ENCODE measurements at regions not wholly inside any gene's neighbourhood (a gene's known extent, or its start where the extent isn't known, plus 50 kb on each side); places are given as distances from the start of the nearest gene placed in this dataset.

GRCh38 chr10:130403153-130404075 is 267.2 kb downstream of the GLRX3 start:
- DNase-seq (ENCODE audit: low spot score), result no peak

DNA sequence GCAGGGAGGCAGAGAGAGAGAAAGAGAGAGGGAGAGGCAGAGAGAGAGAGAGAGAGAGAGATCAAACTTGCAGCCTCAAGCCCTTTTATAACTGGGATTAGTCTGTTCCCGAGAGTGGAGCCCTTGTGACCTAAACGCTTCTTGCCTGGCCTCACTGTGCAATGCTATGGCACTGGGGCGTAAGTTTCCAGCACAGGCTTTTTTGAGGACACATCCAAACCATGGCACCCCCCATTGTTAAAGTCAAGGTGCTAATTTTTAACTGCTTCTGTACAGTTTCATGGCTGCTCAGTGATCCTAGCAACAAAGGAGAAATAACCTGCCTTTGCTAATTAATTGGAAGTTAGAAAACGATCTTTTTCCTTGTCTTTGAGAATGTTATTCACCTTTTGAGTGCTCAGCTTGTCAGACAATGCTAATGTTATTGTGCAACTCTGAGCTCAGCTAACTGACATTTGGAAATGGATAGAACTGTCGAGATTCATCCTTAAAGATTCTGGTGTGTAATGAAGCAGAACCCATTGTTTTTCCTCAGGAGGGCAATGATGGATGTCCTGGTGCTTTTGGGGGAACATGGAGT is 268.4 kb downstream of the GLRX3 start:
- DNase-seq (ENCODE audit: low spot score), result no peak

- DNase-seq (ENCODE audit: low spot score), result no peak
Measured at GRCh38 chr10:130407052-130407451, 270.9 kb downstream of the GLRX3 start.

GRCh38 chr10:130409331-130409730 is 273.1 kb downstream of the GLRX3 start:
- DNase-seq (ENCODE audit: low spot score), result no peak

GRCh38 chr10:130409931-130410330 is 273.7 kb downstream of the GLRX3 start:
- DNase-seq (ENCODE audit: low spot score), result no peak

GRCh38 chr10:130411496-130412085 is 275.4 kb downstream of the GLRX3 start:
- no peak for DNase-seq (ENCODE audit: low spot score)

DNA sequence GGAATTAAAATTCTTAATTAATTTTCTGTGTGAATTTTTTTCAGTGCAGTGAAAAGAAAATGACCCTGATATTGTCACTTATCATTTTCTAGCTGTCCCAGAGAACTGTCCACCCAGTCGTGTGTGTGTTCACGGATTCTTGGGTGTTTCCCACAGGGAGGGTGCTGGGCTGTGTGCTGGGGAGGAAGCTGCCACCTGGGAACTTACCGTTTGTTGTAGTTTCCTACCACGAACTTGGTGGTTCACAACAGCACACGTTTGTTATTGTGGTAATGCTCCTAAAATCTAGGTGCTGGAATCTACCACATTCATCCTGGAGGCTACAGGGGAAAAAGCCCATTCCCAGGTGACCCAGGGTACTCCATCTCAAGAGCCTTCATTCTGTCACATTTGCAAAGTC is 276.1 kb downstream of the GLRX3 start:
- no peak for DNase-seq (ENCODE audit: low spot score)

- DNase-seq (ENCODE audit: low spot score), result no peak
Measured at GRCh38 chr10:130416334-130417150, 280.4 kb downstream of the GLRX3 start.

DNA sequence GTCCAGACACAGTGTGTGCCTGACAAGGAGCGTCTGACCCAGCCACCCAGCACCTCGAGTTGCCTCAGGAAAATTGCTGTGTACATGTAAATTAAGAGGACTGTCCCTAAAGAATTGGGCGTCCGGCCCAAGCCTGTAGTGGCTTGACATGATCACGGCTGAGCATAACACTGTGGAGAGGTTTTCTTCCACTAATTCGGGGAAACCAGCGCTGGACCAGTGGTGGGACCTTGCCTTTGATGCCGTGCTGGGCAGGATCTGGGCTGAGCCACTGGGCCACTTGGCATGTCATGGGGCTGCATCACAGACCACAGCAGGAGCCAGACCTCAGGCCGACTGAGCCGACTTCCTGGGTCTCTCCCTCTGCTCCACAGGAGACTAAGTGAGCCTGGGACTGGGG is 282.5 kb downstream of the GLRX3 start:
- DNase-seq (ENCODE audit: low spot score), result no peak

- DNase-seq (ENCODE audit: low spot score), result no peak
Measured at GRCh38 chr10:130421909-130422308, 285.7 kb downstream of the GLRX3 start.

GRCh38 chr10:130422366-130423324 is 286.5 kb downstream of the GLRX3 start:
- no peak for DNase-seq (ENCODE audit: low spot score)

DNA sequence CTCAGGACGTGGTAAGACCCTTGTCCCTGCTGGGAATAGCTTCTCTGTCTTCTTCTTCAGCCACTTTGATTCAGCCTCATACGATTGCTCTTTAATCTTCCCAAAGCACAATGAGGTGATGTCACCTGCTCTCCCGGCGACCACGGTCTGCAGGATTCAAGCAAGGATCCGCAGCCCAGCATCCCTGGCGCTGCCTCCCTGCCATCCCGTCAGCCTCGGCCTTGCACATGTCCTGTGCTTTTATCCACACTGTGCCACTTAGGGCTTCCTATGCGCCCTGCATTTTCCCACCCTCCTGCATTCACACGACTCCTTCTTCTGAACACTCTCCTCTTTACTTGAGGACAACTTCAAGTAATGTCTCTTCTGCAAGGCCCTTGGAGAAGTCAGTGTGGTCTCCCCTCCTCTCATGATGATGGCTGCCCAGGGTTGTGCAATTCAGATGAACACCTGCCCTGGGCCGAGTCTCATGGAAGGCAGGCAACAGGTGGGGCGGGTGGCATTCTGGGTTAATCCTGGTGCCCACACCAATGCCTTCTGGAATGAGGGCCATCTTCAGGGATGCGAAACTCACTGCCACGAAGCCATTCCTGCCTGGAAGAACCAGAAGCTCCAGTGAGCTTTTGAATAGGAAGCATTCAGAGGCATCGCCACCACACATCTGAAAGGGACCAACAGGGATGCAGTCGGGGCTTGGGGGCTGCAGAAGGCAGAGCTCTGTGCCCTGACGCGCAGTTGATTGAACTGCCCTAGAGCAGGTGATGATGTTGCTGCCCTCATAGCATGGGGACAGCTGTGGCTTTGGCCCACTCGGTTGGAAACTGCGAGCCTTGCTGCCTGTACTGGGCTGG is 287.5 kb downstream of the GLRX3 start:
- DNase-seq (ENCODE audit: low spot score), result no peak

GRCh38 chr10:130424418-130424817 is 288.2 kb downstream of the GLRX3 start:
- no peak for DNase-seq (ENCODE audit: low spot score)

- no peak for DNase-seq (ENCODE audit: low spot score)
Measured at GRCh38 chr10:130425169-130425568, 289.0 kb downstream of the GLRX3 start.

DNA sequence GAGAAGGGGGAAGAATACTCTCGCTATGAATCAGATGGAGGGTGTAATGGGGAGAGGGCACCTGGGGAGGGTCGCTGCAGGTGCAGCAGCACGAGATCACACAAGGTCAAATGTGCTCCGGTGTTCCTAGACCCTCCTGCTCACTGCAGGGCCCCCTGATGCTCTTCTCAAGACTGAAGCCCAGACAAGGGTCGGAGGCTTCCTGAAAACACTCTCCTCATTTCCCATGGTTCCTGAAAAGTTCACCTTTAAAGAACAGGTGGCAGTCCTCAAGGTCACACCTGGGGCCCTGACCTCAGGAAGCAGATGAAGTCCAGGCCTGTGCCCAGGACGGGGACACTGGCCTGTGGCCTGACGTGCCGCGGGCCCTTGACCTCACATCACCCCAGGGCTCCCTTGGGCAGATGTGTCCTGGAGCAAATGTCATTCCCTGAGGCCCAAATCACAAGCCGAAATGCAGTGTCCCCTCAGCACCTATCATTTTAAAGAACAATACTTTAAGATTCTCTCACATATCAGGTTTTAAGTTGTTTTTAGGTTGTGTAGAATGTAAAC is 289.8 kb downstream of the GLRX3 start:
- no peak for DNase-seq (ENCODE audit: low spot score)

- DNase-seq (ENCODE audit: low spot score), result no peak
Measured at GRCh38 chr10:130427216-130427722, 291.1 kb downstream of the GLRX3 start.

DNA sequence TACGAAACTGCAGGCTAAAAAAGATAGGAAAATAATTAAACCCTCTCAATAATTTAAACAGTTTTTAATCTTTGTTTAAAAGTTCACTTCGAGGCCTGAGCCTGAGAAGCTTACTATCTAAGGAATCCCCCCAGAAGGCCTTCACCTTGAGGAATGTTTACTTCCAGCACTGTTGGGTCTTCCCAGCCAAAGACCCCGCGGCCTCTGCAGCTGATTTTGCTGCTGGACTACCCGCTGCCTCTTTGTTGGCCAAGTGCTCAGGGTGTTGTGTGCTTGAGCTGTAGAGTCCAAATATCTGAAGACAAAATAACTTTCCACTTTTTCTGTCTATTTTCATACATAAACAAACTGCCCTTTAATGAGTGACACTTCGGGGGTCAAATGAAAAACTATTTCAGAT is 292.7 kb downstream of the GLRX3 start:
- no peak for DNase-seq (ENCODE audit: low spot score)

DNA sequence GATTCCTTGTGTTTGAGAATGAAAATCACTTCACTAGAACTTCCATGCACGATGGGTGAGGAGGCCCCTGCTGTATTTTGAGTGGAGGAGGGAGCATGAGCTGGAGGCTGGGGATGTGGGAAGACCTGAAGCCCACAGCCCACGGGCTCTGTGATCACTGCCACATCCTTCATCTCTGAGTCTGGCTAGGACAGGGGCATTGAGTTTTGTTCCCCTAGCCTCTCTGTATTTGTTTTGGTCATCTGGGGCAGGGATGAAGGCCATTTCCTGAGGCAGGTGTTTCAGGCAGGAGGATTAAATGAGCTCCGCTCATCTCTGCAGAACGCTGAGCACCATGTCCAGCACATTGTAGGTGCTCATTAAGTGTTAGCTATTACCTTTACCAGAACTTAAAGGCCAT is 293.6 kb downstream of the GLRX3 start:
- DNase-seq (ENCODE audit: low spot score), result no peak

DNA sequence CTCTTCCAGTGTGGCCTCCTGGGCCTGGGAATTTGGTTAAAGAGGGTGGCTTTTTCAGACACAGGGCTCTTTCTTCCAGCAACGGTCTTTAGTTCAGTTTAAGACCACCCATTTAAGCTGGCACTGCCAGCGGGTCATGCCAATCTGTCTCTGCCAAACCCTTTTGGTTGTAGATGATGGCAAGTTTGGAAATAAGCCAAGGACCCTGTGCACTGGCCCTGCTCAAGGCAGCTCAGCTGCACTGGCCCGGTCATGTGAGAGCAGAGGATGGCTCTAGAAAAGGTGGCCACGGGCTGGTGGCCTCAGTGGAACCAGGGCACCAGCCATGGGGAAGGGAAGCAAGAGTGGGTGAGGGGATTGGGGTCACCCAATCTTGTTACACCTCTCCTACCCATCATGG is 294.1 kb downstream of the GLRX3 start:
- DNase-seq (ENCODE audit: low spot score), result no peak
